RWPE2 (cell line): ENCODE measurements at regions not wholly inside any gene's neighbourhood (a gene's known extent, or its start where the extent isn't known, plus 50 kb on each side); places are given as distances from the start of the nearest gene placed in this dataset.

Source experiments
- ATAC-seq: fragments of 200-7000 bp; cut with Tn5 transposase; 3 replicates; pipeline ENCODE4 v1.9.1; 2021; ENCODE audit warnings: low read depth
- DNase-seq: peaks from one replicate; pipeline ENCODE4 v3.0.0-alpha.2; 2020; ENCODE audit warnings: low spot score
- H3K27ac ChIP-seq: fragments of 450-650 bp; 2 replicates; pipeline ENCODE4 v1.5.1; 2017; ENCODE audit warnings: mild to moderate bottlenecking; ENCODE audit not compliant: poor library complexity, severe bottlenecking
- H3K27me3 ChIP-seq: fragments of 250-450 bp; sonication (Bioruptor Pico); 2 replicates; pipeline ENCODE4 v1.5.1; 2021; ENCODE audit warnings: mild to moderate bottlenecking, moderate library complexity; ENCODE audit not compliant: insufficient read depth, poor library complexity, severe bottlenecking
- H3K36me3 ChIP-seq: fragments of 250-450 bp; sonication (Bioruptor Pico); 2 replicates; pipeline ENCODE4 v1.5.1; 2020; ENCODE audit warnings: low read depth, mild to moderate bottlenecking, moderate library complexity
- H3K4me1 ChIP-seq: fragments of 250-450 bp; sonication (Bioruptor Pico); 2 replicates; pipeline ENCODE4 v1.5.1; 2021; ENCODE audit warnings: mild to moderate bottlenecking, moderate library complexity; ENCODE audit not compliant: insufficient read depth, poor library complexity, severe bottlenecking
- H3K4me3 ChIP-seq: fragments of 250-450 bp; sonication (Bioruptor Pico); 2 replicates; pipeline ENCODE4 v1.5.1; 2021; ENCODE audit warnings: mild to moderate bottlenecking, moderate library complexity; ENCODE audit not compliant: severe bottlenecking
- H3K9me3 ChIP-seq: fragments of 250-450 bp; sonication (Bioruptor Pico); 2 replicates; pipeline ENCODE4 v1.5.1; 2021; ENCODE audit warnings: mild to moderate bottlenecking, moderate library complexity; ENCODE audit not compliant: severe bottlenecking
- CTCF ChIP-seq: fragments of 450-650 bp; IDR thresholded peaks from one replicate; pipeline ENCODE4 v1.5.1; 2017; ENCODE audit warnings: mild to moderate bottlenecking, moderate library complexity; ENCODE audit not compliant: poor library complexity, severe bottlenecking

GRCh38 chr14:66119606-66120231 lies 366.5 kb upstream of the CCDC196 start:
- no peak overlapping the region for H3K4me3 ChIP-seq
- H3K9me3 ChIP-seq, result no peaks in the 10 kb centered on the region
- ATAC-seq (no peak), DNase-seq (no peak)
- H3K4me1 ChIP-seq, result peaks cover 12% of the 10 kb centered on the region
- H3K27me3 ChIP-seq, result no peaks in the 10 kb centered on the region
- no peak for TF ChIP-seq CTCF
- H3K36me3 ChIP-seq, result no peaks in the 10 kb centered on the region
- H3K27ac ChIP-seq, result no peak overlapping the region

GRCh38 chr14:66120402-66120801 lies 365.8 kb upstream of the CCDC196 start:
- H3K4me3 ChIP-seq, result no peak overlapping the region
- H3K9me3 ChIP-seq, result no peaks in the 10 kb centered on the region
- no peak for ATAC-seq
- H3K27me3 ChIP-seq, result no peaks in the 10 kb centered on the region
- no peak for DNase-seq
- H3K27ac ChIP-seq, result no peak overlapping the region
- H3K4me1 ChIP-seq, result peaks cover 12% of the 10 kb centered on the region
- no peak for TF ChIP-seq CTCF
- H3K36me3 ChIP-seq, result no peaks in the 10 kb centered on the region

- Histone ChIP-seq H3K4me1 (peaks cover 12% of the 10 kb centered on the region), H3K9me3 (no peaks in the 10 kb centered on the region), H3K4me3 (no peak overlapping the region), H3K36me3 (no peaks in the 10 kb centered on the region), H3K27ac (no peak overlapping the region), H3K27me3 (no peaks in the 10 kb centered on the region)
- DNase-seq (no peak), ATAC-seq (no peak)
- TF ChIP-seq CTCF, result no peak
These were observed 364.3 kb upstream of the CCDC196 start for GRCh38 chr14:66121859-66122258.

- Histone ChIP-seq H3K9me3 (no peaks in the 10 kb centered on the region), H3K27ac (no peak overlapping the region), H3K4me1 (no peaks in the 10 kb centered on the region), H3K27me3 (no peaks in the 10 kb centered on the region), H3K4me3 (no peak overlapping the region), H3K36me3 (no peaks in the 10 kb centered on the region)
- DNase-seq, result no peak
- TF ChIP-seq CTCF, result no peak
- no peak for ATAC-seq
These were observed 356.9 kb upstream of the CCDC196 start for GRCh38 chr14:66129224-66129623.

GRCh38 chr14:66131111-66131510 lies 355.1 kb upstream of the CCDC196 start:
- H3K36me3 ChIP-seq, result no peaks in the 10 kb centered on the region
- no peak for DNase-seq
- H3K9me3 ChIP-seq, result no peaks in the 10 kb centered on the region
- no peak overlapping the region for H3K27ac ChIP-seq
- ATAC-seq, result no peak
- no peak for TF ChIP-seq CTCF
- no peaks in the 10 kb centered on the region for H3K4me1 ChIP-seq
- no peak overlapping the region for H3K4me3 ChIP-seq
- no peaks in the 10 kb centered on the region for H3K27me3 ChIP-seq
